HUES64 (cell line): ENCODE measurements at regions not wholly inside any gene's neighbourhood (a gene's known extent, or its start where the extent isn't known, plus 50 kb on each side); places are given as distances from the start of the nearest gene placed in this dataset.

ENCODE experiments used
- H3K27ac ChIP-seq: 2 replicates; pipeline ENCODE4 v1.7.0; 2013; ENCODE audit warnings: low read depth, low read length, inconsistent platforms
- H3K27me3 ChIP-seq: 2 replicates; pipeline ENCODE4 v1.6.1; 2013; ENCODE audit warnings: mild to moderate bottlenecking, low read length; ENCODE audit not compliant: insufficient read depth
- H3K36me3 ChIP-seq: 2 replicates; pipeline ENCODE4 v1.6.1; 2013; ENCODE audit warnings: mild to moderate bottlenecking, low read length; ENCODE audit not compliant: insufficient read depth
- H3K4me1 ChIP-seq: 2 replicates; pipeline ENCODE4 v1.6.1; 2013; ENCODE audit warnings: mild to moderate bottlenecking, low read length, moderate library complexity; ENCODE audit not compliant: insufficient read depth
- H3K4me3 ChIP-seq: 2 replicates; pipeline ENCODE4 v1.5.1; 2013; ENCODE audit warnings: mild to moderate bottlenecking, low read length, moderate library complexity
- H3K9ac ChIP-seq: 2 replicates; pipeline ENCODE4 v1.6.1; 2013; ENCODE audit warnings: mild to moderate bottlenecking, low read depth, low read length
- H3K9me3 ChIP-seq: 2 replicates; pipeline ENCODE4 v1.6.1; 2013; ENCODE audit warnings: low read depth, low read length; ENCODE audit not compliant: insufficient read depth
- WGBS: fragments of 150-250, 120-280 bp; methylation state at CpG from one replicate; pipeline ENCODE4 v1.1.7; 2013; ENCODE audit warnings: missing lambda C conversion rate; 5-methylcytosine and 5-hydroxymethylcytosine counted together

- Histone ChIP-seq H3K27ac (no peak overlapping the region), H3K4me3 (no peak overlapping the region), H3K9ac (no peak overlapping the region), H3K36me3 (no peaks in the 10 kb centered on the region), H3K27me3 (no peaks in the 10 kb centered on the region), H3K9me3 (no peaks in the 10 kb centered on the region), H3K4me1 (no peaks in the 10 kb centered on the region)
- 90% methylated on average over 7 of the region's 7 CpGs for WGBS
Measured at GRCh38 chr12:56838621-56839488, 75.7 kb downstream of the HSD17B6 start.
